ENCODE measurements at regions not wholly inside any gene's neighbourhood (a gene's known extent, or its start where the extent isn't known, plus 50 kb on each side); places are given as distances from the start of the nearest gene placed in this dataset.
"Not testable (repeated sequence)": the region's sequence is repeated elsewhere in the genome, so short reads cannot be mapped to it uniquely, and the experiment has no call there.

DNA sequence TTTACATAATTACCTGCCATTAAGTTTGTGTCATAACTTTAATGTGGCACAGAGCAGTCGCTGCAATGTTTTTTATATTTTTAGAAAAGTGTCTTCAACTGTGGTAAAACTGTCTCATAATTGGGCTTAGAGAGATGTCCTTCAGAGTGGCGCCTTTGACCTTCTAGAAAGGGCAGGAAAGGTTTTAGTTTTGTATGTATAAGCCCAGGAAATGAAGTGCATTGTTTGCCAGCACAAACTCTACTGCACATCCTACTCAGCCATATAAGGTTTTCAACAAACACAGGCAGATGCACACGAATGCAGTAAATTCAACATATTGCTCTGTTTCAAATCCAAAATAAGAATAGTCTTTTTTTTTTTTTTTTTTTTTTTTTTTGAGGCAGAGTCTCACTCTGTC is 201.4 kb downstream of the ALDH8A1 start:
- Histone ChIP-seq H3K27ac (no peak overlapping the region), H3K4me3 (ENCODE audit: low read depth, low read length) (no peak overlapping the region)
- no peak for TF ChIP-seq CTCF (IDR thresholded peaks at IDR 0.05)

GRCh38 chr6:134747197-134747596 is 202.7 kb downstream of the ALDH8A1 start:
- not testable (repeated sequence) for H3K4me3 ChIP-seq (ENCODE audit: low read depth, low read length); H3K27me3 ChIP-seq (ENCODE audit: control insufficient read depth, insufficient read depth, low read length); H2AFZ ChIP-seq; H3K27ac ChIP-seq; H3K9me3 ChIP-seq (ENCODE audit: control insufficient read depth, low read length); H3K4me1 ChIP-seq; H3K4me2 ChIP-seq (ENCODE audit: low read length); H3K36me3 ChIP-seq (ENCODE audit: control insufficient read depth, insufficient read depth, low read length); H3K79me2 ChIP-seq; H3K9ac ChIP-seq

More for the DNA sequence above, 201.4 kb downstream of the ALDH8A1 start:
- Histone ChIP-seq H3K79me2 (no peaks in the 10 kb centered on the region), H2AFZ (no peak overlapping the region), H3K4me2 (ENCODE audit: low read length) (no peak overlapping the region), H3K36me3 (ENCODE audit: control insufficient read depth, insufficient read depth, low read length) (no peaks in the 10 kb centered on the region), H3K4me1 (no peaks in the 10 kb centered on the region), H3K27me3 (ENCODE audit: control insufficient read depth, insufficient read depth, low read length) (no peaks in the 10 kb centered on the region), H3K9ac (no peak overlapping the region), H3K9me3 (ENCODE audit: control insufficient read depth, low read length) (no peaks in the 10 kb centered on the region)

DNA sequence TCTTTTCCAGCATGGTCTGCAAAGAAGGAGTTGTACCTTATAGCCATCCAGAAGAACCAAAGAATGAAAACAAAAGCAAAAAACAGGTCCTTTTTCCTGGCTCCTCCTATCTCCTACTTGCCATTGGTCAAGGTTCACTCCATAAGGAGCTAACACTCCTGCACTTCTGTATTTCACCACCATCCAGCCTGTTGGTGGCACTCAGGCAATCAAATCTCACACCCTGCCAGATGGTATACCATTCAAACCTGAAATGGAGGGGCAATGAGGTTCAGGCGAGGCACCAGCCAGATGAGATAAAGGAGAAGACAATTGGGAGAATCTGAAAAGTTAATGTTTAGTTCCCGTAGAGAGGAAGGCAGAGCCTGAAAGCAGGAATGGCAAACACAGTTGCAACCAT is 203.8 kb downstream of the ALDH8A1 start:
- H3K4me3 ChIP-seq (ENCODE audit: low read depth, low read length), result no peak overlapping the region
- no peak overlapping the region for H2AFZ ChIP-seq
- H3K27me3 ChIP-seq (ENCODE audit: control insufficient read depth, insufficient read depth, low read length), result no peaks in the 10 kb centered on the region
- no peaks in the 10 kb centered on the region for H3K36me3 ChIP-seq (ENCODE audit: control insufficient read depth, insufficient read depth, low read length)
- no peak for TF ChIP-seq CTCF (IDR thresholded peaks at IDR 0.05)
- no peak overlapping the region for H3K27ac ChIP-seq
- H3K9ac ChIP-seq, result no peak overlapping the region
- H3K4me2 ChIP-seq (ENCODE audit: low read length), result no peak overlapping the region
- no peaks in the 10 kb centered on the region for H3K79me2 ChIP-seq
- H3K9me3 ChIP-seq (ENCODE audit: control insufficient read depth, low read length), result no peaks in the 10 kb centered on the region
- peaks cover 3% of the 10 kb centered on the region for H3K4me1 ChIP-seq

GRCh38 chr6:134745192-134745591 is 204.7 kb downstream of the ALDH8A1 start:
- H3K4me3 ChIP-seq (ENCODE audit: low read depth, low read length); H3K36me3 ChIP-seq (ENCODE audit: control insufficient read depth, insufficient read depth, low read length); H2AFZ ChIP-seq; H3K27me3 ChIP-seq (ENCODE audit: control insufficient read depth, insufficient read depth, low read length); H3K79me2 ChIP-seq; H3K9ac ChIP-seq; H3K4me2 ChIP-seq (ENCODE audit: low read length); H3K9me3 ChIP-seq (ENCODE audit: control insufficient read depth, low read length); H3K27ac ChIP-seq: not testable (repeated sequence)
- H3K4me1 ChIP-seq, result peaks cover 12% of the 10 kb centered on the region

DNA sequence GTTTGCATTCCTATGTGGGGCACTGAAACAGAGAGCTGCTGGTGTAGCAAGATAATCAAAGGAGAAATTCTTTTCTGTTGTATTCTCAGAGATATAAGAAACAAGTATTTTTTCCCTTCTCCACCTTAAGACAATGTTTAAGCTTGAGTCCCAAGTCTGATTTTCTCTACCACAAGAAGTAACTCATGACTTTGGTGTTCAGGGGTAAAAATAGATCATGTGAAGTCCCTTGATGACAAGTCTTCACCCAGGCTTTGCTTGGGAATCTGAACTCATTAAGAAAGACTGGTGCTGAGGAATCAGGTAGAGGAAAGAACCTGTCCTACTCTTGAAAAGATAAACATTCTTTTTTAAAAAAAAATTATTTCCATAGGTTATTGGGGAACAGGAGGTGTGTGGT is 205.6 kb downstream of the ALDH8A1 start:
- Histone ChIP-seq H3K27ac (peak overlapping the region; percentile 2), H3K4me1 (peaks cover 16% of the 10 kb centered on the region), H3K79me2 (no peaks in the 10 kb centered on the region)

More for the DNA sequence above, 205.6 kb downstream of the ALDH8A1 start:
- no peak overlapping the region for H3K9ac ChIP-seq
- no peaks in the 10 kb centered on the region for H3K36me3 ChIP-seq (ENCODE audit: control insufficient read depth, insufficient read depth, low read length)
- H3K4me3 ChIP-seq (ENCODE audit: low read depth, low read length), result no peak overlapping the region
- H2AFZ ChIP-seq, result peak overlapping the region; percentile 1
- H3K4me2 ChIP-seq (ENCODE audit: low read length), result peak overlapping the region; percentile 18
- no peaks in the 10 kb centered on the region for H3K9me3 ChIP-seq (ENCODE audit: control insufficient read depth, low read length)
- H3K27me3 ChIP-seq (ENCODE audit: control insufficient read depth, insufficient read depth, low read length), result no peaks in the 10 kb centered on the region
- TF ChIP-seq CTCF (IDR thresholded peaks at IDR 0.05), result no peak
